KOPT-K1 (cell line): ENCODE measurements at regions not wholly inside any gene's neighbourhood (a gene's known extent, or its start where the extent isn't known, plus 50 kb on each side); places are given as distances from the start of the nearest gene placed in this dataset.

Experiments
- H3K27ac ChIP-seq: fragments of 200-600 bp; sonication (generic); 2 replicates; pipeline ENCODE4 v1.5.1; 2016; ENCODE audit warnings: antibody characterized with exemption, mild to moderate bottlenecking, low read depth, low read length; ENCODE audit not compliant: poor library complexity, severe bottlenecking
- H3K36me3 ChIP-seq: fragments of 200-600 bp; sonication (generic); 2 replicates; pipeline ENCODE4 v1.5.1; 2017; ENCODE audit warnings: antibody characterized with exemption, mild to moderate bottlenecking, low read length, moderate library complexity; ENCODE audit not compliant: insufficient read depth
- H3K9me3 ChIP-seq: fragments of 200-600 bp; sonication (generic); 2 replicates; pipeline ENCODE4 v1.5.1; 2017; ENCODE audit warnings: antibody characterized with exemption, low read length, mild to moderate bottlenecking; ENCODE audit not compliant: insufficient read depth, poor library complexity, severe bottlenecking

- H3K9me3 ChIP-seq: no peaks in the 10 kb centered on the region
- no peak overlapping the region for H3K27ac ChIP-seq
- H3K36me3 ChIP-seq: no peaks in the 10 kb centered on the region
Observed at GRCh38 chr11:38510041-38510440, 1912.0 kb upstream of the RAG2 start.

- Histone ChIP-seq H3K27ac (no peak overlapping the region), H3K36me3 (no peaks in the 10 kb centered on the region), H3K9me3 (no peaks in the 10 kb centered on the region)
Observed at GRCh38 chr11:38503876-38504275, 1905.8 kb upstream of the RAG2 start.

- Histone ChIP-seq H3K27ac (no peak overlapping the region), H3K36me3 (no peaks in the 10 kb centered on the region), H3K9me3 (no peaks in the 10 kb centered on the region)
Observed at GRCh38 chr11:38498721-38499120, 1900.7 kb upstream of the RAG2 start.

GRCh38 chr11:38491986-38492385, 1894.0 kb upstream of the RAG2 start:
- H3K9me3 ChIP-seq: no peaks in the 10 kb centered on the region
- no peak overlapping the region for H3K27ac ChIP-seq
- no peaks in the 10 kb centered on the region for H3K36me3 ChIP-seq

GRCh38 chr11:38481391-38481790, 1883.4 kb upstream of the RAG2 start:
- no peaks in the 10 kb centered on the region for H3K9me3 ChIP-seq
- H3K36me3 ChIP-seq: no peaks in the 10 kb centered on the region
- no peak overlapping the region for H3K27ac ChIP-seq

- H3K27ac ChIP-seq: no peak overlapping the region
- H3K9me3 ChIP-seq: no peaks in the 10 kb centered on the region
- no peaks in the 10 kb centered on the region for H3K36me3 ChIP-seq
Observed at GRCh38 chr11:38476808-38477575, 1879.0 kb upstream of the RAG2 start.

GRCh38 chr11:38461751-38462150, 1863.7 kb upstream of the RAG2 start:
- no peak overlapping the region for H3K27ac ChIP-seq
- H3K9me3 ChIP-seq: no peaks in the 10 kb centered on the region

GRCh38 chr11:38460896-38461295, 1862.9 kb upstream of the RAG2 start:
- Histone ChIP-seq H3K36me3 (no peaks in the 10 kb centered on the region), H3K27ac (no peak overlapping the region), H3K9me3 (no peaks in the 10 kb centered on the region)

More at GRCh38 chr11:38461751-38462150, 1863.7 kb upstream of the RAG2 start:
- H3K36me3 ChIP-seq: no peaks in the 10 kb centered on the region

GRCh38 chr11:38460429-38460828, 1862.4 kb upstream of the RAG2 start:
- Histone ChIP-seq H3K36me3 (no peaks in the 10 kb centered on the region), H3K9me3 (no peaks in the 10 kb centered on the region), H3K27ac (no peak overlapping the region)

- no peak overlapping the region for H3K27ac ChIP-seq
- H3K36me3 ChIP-seq: no peaks in the 10 kb centered on the region
- no peaks in the 10 kb centered on the region for H3K9me3 ChIP-seq
Observed at GRCh38 chr11:38456371-38456770, 1858.3 kb upstream of the RAG2 start.

GRCh38 chr11:38448284-38448683, 1850.2 kb upstream of the RAG2 start:
- Histone ChIP-seq H3K27ac (no peak overlapping the region), H3K9me3 (no peaks in the 10 kb centered on the region), H3K36me3 (no peaks in the 10 kb centered on the region)

- Histone ChIP-seq H3K36me3 (no peaks in the 10 kb centered on the region), H3K9me3 (no peaks in the 10 kb centered on the region), H3K27ac (no peak overlapping the region)
Observed at GRCh38 chr11:38446336-38446735, 1848.3 kb upstream of the RAG2 start.

- H3K9me3 ChIP-seq: no peaks in the 10 kb centered on the region
- no peak overlapping the region for H3K27ac ChIP-seq
Observed at GRCh38 chr11:38438091-38438490, 1840.1 kb upstream of the RAG2 start.

GRCh38 chr11:38425578-38425977, 1827.5 kb upstream of the RAG2 start:
- no peak overlapping the region for H3K27ac ChIP-seq
- H3K9me3 ChIP-seq: no peaks in the 10 kb centered on the region
- H3K36me3 ChIP-seq: no peaks in the 10 kb centered on the region

More at GRCh38 chr11:38438091-38438490, 1840.1 kb upstream of the RAG2 start:
- no peaks in the 10 kb centered on the region for H3K36me3 ChIP-seq

- H3K27ac ChIP-seq: no peak overlapping the region
- no peaks in the 10 kb centered on the region for H3K9me3 ChIP-seq
- H3K36me3 ChIP-seq: no peaks in the 10 kb centered on the region
Observed at GRCh38 chr11:38423042-38423441, 1825.0 kb upstream of the RAG2 start.

- no peaks in the 10 kb centered on the region for H3K9me3 ChIP-seq
- no peaks in the 10 kb centered on the region for H3K36me3 ChIP-seq
- no peak overlapping the region for H3K27ac ChIP-seq
Observed at GRCh38 chr11:38416141-38416540, 1818.1 kb upstream of the RAG2 start.
